ENCODE measurements at regions not wholly inside any gene's neighbourhood (a gene's known extent, or its start where the extent isn't known, plus 50 kb on each side); places are given as distances from the start of the nearest gene placed in this dataset.

DNA sequence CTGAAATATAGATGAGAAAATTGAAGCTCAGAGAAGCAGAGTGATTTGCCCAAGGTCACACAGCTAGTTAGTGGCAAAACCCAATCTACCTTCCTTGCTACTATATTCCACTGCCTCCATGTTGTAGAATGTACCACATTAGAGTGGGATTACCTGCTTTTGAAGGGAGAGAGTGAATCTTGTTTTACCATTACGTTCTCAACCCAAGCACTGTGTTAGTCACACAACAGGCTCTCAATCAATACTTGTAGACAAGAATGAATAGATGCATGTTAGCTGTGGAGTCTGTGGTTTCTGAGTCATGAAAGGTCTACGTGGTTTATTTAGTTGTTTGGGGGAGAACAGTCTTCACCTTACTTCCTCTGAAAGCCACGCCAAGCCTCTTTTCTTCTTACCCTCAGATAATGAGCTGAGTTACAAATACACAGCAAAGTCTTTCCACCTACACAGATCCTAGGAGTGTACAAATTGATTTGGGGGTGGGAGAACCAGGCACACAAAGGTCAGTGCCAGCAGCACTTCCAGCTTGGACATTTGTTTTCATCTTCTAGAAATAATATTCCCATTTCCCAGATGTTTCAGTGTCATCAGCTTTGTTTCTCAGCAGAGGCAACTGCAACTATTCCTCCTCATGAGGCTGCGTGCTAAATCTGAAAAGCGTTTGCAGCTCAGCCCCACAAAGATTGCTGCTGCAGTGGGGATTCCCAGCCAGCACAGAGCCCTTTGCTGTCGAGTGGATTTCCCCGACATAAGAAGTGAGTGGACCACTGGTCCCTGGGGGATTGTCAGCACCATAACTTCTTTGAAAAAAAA lies 71.5 kb upstream of the ADO start:
- Histone ChIP-seq H3K9me3 (ENCODE audit: control insufficient read depth, insufficient read depth, low read depth, low read length) (no peaks in the 10 kb centered on the region), H3K4me1 (ENCODE audit: control insufficient read depth, insufficient read depth, low read length) (no peaks in the 10 kb centered on the region), H3K36me3 (ENCODE audit: control insufficient read depth in 2 of 2, insufficient read depth in 1 of 2, low read length in 2 of 2) (no peaks in the 10 kb centered on the region), H3K27ac (ENCODE audit: extremely low read depth, low read depth, low read length) (no peak overlapping the region), H3K4me3 (ENCODE audit: low read depth, low read length) (no peak overlapping the region)
- TF ChIP-seq ZSCAN16 (tag by site-specific recombination; IDR thresholded peaks at IDR 0.05) (no peak), ZNF133 (tag by site-specific recombination; IDR thresholded peaks at IDR 0.05) (no peak)
- POLR2A ChIA-PET, result no interaction called here
- CTCF ChIA-PET, result interaction anchor here (1.0 kb wide), 1 partner anchor 488 kb away, joined by 3 read pairs; no protein-coding TSS in a partner anchor

DNA sequence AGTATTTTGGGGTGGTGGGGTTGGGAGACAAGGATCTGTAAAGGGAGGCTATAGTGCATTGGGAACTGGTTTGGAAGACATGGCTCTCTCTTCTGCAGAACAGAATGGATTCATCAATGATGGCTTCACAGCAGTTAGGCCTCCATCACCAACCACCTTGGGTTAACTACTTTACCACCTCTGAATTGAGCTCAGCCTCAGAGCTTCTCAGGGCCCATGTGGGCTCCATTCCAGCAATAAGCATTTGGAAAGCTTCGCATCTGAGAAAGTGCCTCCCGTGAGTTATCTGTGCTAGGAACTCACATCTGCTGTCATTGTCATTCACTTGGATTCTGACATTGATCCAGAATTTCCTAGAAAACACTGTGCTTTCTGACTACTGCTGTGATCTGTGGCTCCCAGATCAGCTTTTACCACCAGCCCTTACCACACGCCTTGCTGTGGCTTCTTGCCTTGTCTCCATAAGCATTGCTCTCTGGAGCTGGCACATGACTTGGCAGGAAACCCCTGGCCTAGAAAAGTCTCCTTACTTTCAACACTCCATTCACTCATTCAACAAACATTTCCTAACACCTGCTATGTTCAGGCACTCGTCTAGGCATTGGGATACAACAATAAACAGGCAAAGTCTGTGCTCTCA lies 70.7 kb upstream of the ADO start:
- H3K4me3 ChIP-seq (ENCODE audit: low read depth, low read length), result no peak overlapping the region
- no peaks in the 10 kb centered on the region for H3K9me3 ChIP-seq (ENCODE audit: control insufficient read depth, insufficient read depth, low read depth, low read length)
- POLR2A ChIA-PET, result no interaction called here
- no peaks in the 10 kb centered on the region for H3K4me1 ChIP-seq (ENCODE audit: control insufficient read depth, insufficient read depth, low read length)
- CTCF ChIA-PET, result interaction anchor here (1.0 kb wide), 1 partner anchor 489 kb away, joined by 3 read pairs; no protein-coding TSS in a partner anchor
- no peak overlapping the region for H3K27ac ChIP-seq (ENCODE audit: extremely low read depth, low read depth, low read length)
- no peaks in the 10 kb centered on the region for H3K36me3 ChIP-seq (ENCODE audit: control insufficient read depth in 2 of 2, insufficient read depth in 1 of 2, low read length in 2 of 2)
- no peak for TF ChIP-seq ZNF785 (tag by site-specific recombination; IDR thresholded peaks at IDR 0.05)

DNA sequence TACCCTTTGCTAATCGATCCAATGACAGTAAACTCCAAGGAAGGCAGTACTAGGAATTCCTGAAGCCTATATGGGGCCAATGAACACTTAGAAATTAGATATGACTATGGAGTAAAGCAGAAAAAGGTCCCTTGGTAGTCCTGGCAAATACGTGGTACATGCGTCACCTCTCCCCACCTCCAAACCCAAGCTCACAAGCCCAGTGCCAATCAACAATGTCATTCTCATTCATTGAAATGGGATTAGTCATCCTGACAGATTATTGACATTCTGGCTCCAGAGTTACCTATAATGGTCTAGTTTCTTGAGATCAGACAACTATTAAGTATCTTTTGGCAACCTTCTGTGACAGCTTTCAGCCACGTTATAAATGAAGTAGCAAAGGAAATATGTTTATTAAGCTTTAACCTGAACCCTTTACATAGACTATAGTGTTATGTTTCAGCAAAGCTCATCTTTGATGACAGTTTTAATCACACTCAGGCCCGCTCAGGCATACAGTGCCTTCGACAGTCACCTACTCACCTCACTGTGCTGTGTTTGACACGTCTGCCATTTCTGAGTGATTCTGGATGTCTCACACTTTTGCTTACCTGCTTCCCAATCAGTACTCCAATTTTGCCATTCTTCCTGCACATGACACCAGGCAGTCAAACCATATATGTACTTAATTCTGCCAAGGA lies 69.6 kb upstream of the ADO start:
- POLR2A ChIA-PET, result interaction anchor here (0.5 kb wide), 1 partner anchor 791 kb away, joined by 5 read pairs; no protein-coding TSS in a partner anchor
- TF ChIP-seq ZNF266 (tag by site-specific recombination; IDR thresholded peaks at IDR 0.05; ENCODE audit: low read depth) (no peak), ZNF10 (tag by site-specific recombination; IDR thresholded peaks at IDR 0.05) (no peak), GLIS1 (tag by site-specific recombination; IDR thresholded peaks at IDR 0.05) (no peak), ZNF701 (tag by site-specific recombination; IDR thresholded peaks at IDR 0.05) (no peak)
- TF ChIP-seq, protein P1, sequence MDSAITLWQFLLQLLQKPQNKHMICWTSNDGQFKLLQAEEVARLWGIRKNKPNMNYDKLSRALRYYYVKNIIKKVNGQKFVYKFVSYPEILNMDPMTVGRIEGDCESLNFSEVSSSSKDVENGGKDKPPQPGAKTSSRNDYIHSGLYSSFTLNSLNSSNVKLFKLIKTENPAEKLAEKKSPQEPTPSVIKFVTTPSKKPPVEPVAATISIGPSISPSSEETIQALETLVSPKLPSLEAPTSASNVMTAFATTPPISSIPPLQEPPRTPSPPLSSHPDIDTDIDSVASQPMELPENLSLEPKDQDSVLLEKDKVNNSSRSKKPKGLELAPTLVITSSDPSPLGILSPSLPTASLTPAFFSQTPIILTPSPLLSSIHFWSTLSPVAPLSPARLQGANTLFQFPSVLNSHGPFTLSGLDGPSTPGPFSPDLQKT (IDR thresholded peaks at IDR 0.05; ENCODE audit: borderline replicate concordance, low read depth, low read length), result no peak
- no peaks in the 10 kb centered on the region for H3K4me1 ChIP-seq (ENCODE audit: control insufficient read depth, insufficient read depth, low read length)
- H3K27ac ChIP-seq (ENCODE audit: extremely low read depth, low read depth, low read length), result no peak overlapping the region
- CTCF ChIA-PET, result interaction anchor here (0.8 kb wide), 1 partner anchor 11 kb away, joined by 4 read pairs; no protein-coding TSS in a partner anchor
- H3K9me3 ChIP-seq (ENCODE audit: control insufficient read depth, insufficient read depth, low read depth, low read length), result no peaks in the 10 kb centered on the region
- no peak overlapping the region for H3K4me3 ChIP-seq (ENCODE audit: low read depth, low read length)
- H3K36me3 ChIP-seq (ENCODE audit: control insufficient read depth in 2 of 2, insufficient read depth in 1 of 2, low read length in 2 of 2), result no peaks in the 10 kb centered on the region

DNA sequence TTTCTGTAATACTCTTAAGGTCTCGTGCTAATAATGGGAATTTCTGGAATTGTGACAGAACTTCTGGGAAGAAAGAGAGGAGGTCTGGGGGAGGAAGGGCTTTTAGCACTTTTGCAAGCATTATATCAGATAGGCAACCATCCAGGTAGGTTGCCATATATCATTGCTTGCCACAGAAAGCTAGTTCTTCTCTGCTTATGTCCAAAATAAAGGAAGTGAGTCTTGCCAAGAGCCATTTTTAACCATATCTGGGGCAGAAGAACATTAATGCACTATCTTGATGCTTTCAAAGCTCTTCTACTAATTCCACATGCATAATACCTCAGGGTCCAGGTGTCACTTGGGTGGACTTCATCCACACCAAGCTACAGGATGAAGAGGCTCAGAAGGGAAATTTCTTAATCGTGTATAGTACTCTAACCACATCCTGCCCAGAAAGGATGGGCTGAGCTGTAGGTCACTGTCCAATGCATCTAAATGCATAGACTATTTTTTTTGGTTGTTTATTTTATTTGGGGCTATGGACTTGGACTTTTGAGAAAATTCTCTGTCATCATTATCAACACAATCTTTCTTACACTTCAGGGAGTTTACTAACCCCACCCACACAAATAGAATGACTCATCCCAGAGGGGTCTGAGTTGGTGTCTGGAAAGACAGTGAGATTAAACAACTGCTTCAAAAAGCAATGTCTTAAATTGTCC lies 68.9 kb upstream of the ADO start:
- Histone ChIP-seq H3K9me3 (ENCODE audit: control insufficient read depth, insufficient read depth, low read depth, low read length) (no peaks in the 10 kb centered on the region), H3K4me3 (ENCODE audit: low read depth, low read length) (no peak overlapping the region), H3K4me1 (ENCODE audit: control insufficient read depth, insufficient read depth, low read length) (no peaks in the 10 kb centered on the region), H3K36me3 (ENCODE audit: control insufficient read depth in 2 of 2, insufficient read depth in 1 of 2, low read length in 2 of 2) (no peaks in the 10 kb centered on the region), H3K27ac (ENCODE audit: extremely low read depth, low read depth, low read length) (no peak overlapping the region)
- CTCF ChIA-PET, result no interaction called here
- TF ChIP-seq ZFHX2 (tag by site-specific recombination; conservative IDR thresholded peaks at IDR 0.05) (0 out of 2 replicates have a peak, but pooled peaks have one; percentile 22), ZNF48 (tag by site-specific recombination; IDR thresholded peaks at IDR 0.05) (no peak)
- POLR2A ChIA-PET, result interaction anchor here (0.5 kb wide), 1 partner anchor 792 kb away, joined by 5 read pairs; no protein-coding TSS in a partner anchor

DNA sequence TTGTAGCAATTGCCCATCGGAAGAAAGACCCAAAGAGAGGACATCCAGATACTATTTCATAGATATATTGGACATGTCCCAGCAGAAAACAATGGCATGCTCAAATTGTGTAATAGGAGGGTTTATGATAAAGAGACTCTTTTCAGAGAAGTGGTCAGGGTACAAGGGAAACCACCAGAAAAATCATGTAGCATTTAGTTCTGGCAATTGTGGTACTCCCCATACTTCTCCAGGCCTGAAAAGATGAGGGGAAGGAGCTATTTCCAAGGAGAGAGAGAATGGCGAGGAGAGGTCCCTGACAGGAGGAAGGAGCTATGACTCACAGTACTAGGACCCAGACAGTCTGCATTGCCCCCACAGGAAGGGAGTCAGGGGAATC lies 68.4 kb upstream of the ADO start:
- Histone ChIP-seq H3K4me1 (ENCODE audit: control insufficient read depth, insufficient read depth, low read length) (no peaks in the 10 kb centered on the region), H3K4me3 (ENCODE audit: low read depth, low read length) (no peak overlapping the region), H3K9me3 (ENCODE audit: control insufficient read depth, insufficient read depth, low read depth, low read length) (no peaks in the 10 kb centered on the region), H3K27ac (ENCODE audit: extremely low read depth, low read depth, low read length) (no peak overlapping the region), H3K36me3 (ENCODE audit: control insufficient read depth in 2 of 2, insufficient read depth in 1 of 2, low read length in 2 of 2) (no peaks in the 10 kb centered on the region)
- TF ChIP-seq ZNF292 (tag by site-specific recombination; IDR thresholded peaks at IDR 0.05; ENCODE audit: borderline replicate concordance, low read depth) (no peak), ZNF335 (tag by site-specific recombination; conservative IDR thresholded peaks at IDR 0.05) (peak; percentile 59)
- POLR2A ChIA-PET, result no interaction called here
- CTCF ChIA-PET, result no interaction called here
